A673 (cell line): ENCODE measurements at regions not wholly inside any gene's neighbourhood (a gene's known extent, or its start where the extent isn't known, plus 50 kb on each side); places are given as distances from the start of the nearest gene placed in this dataset.

Experiments
- BruUV-seq: library from RNA; stranded (reverse); fragments of 400-500 nt; replicated peaks from 2 replicates; lab custom pipeline; 2021; lab: Mats Ljungman, UMichigan
- CTCF ChIA-PET: fragments of 300-600 bp; sonication (Branson Sonifier 250); formaldehyde crosslinking; loops from one replicate; lab custom pipeline; 2022; ENCODE audit warnings: antibody characterized with exemption; lab: Charles Lee
- POLR2A ChIA-PET: fragments of 300-600 bp; sonication (Branson Sonifier 250); formaldehyde crosslinking; loops from one replicate; lab custom pipeline; 2022; ENCODE audit warnings: antibody characterized with exemption; ENCODE audit not compliant: low non-redundant PET; lab: Charles Lee
- DNase-seq: peaks from one replicate; pipeline ENCODE4 v3.0.0-alpha.2; 2015; ENCODE audit warnings: low spot score
- H3K27ac ChIP-seq: fragments of 200-600 bp; sonication (generic); 2 replicates; pipeline ENCODE4 v1.5.1; 2016; ENCODE audit warnings: mixed run types, low read depth, mild to moderate bottlenecking, mixed read lengths, antibody characterized with exemption, low read length; ENCODE audit not compliant: poor library complexity, severe bottlenecking
- H3K27me3 ChIP-seq: fragments of 200-600 bp; sonication (generic); replicated peaks from 2 replicates; pipeline ENCODE4 v1.6.1; 2017; ENCODE audit warnings: mixed run types, low read depth, mild to moderate bottlenecking, mixed read lengths, antibody characterized with exemption, low read length; ENCODE audit not compliant: insufficient read depth, poor library complexity
- H3K36me3 ChIP-seq: fragments of 200-600 bp; sonication (generic); 2 replicates; pipeline ENCODE4 v1.6.1; 2016; ENCODE audit warnings: mixed run types, mild to moderate bottlenecking, mixed read lengths, antibody characterized with exemption, low read length; ENCODE audit not compliant: insufficient read depth, poor library complexity, severe bottlenecking
- H3K4me1 ChIP-seq: fragments of 200-600 bp; sonication (generic); 2 replicates; pipeline ENCODE4 v1.6.1; 2017; ENCODE audit warnings: mixed run types, mild to moderate bottlenecking, mixed read lengths, antibody characterized with exemption, low read length; ENCODE audit not compliant: insufficient read depth, poor library complexity, severe bottlenecking
- H3K4me3 ChIP-seq: fragments of 200-600 bp; sonication (generic); 2 replicates; pipeline ENCODE4 v1.5.1; 2016; ENCODE audit warnings: low read depth, mixed run types, mild to moderate bottlenecking, mixed read lengths, low read length; ENCODE audit not compliant: poor library complexity, severe bottlenecking
- H3K9me3 ChIP-seq: fragments of 200-600 bp; sonication (generic); 2 replicates; pipeline ENCODE4 v1.6.1; 2016; ENCODE audit warnings: mixed run types, low read depth, mild to moderate bottlenecking, mixed read lengths, antibody characterized with exemption, low read length; ENCODE audit not compliant: poor library complexity, severe bottlenecking
- CTCF ChIP-seq: fragments of 300-800, 200-600 bp; sonication (generic); conservative IDR thresholded peaks from 2 replicates; pipeline ENCODE4 v1.5.1; 2017; ENCODE audit warnings: low read depth, mild to moderate bottlenecking, antibody characterized with exemption, low read length, moderate library complexity, mixed read lengths
- EZH2 ChIP-seq: fragments of 200-600 bp; sonication (generic); IDR thresholded peaks from 2 replicates; pipeline ENCODE4 v1.6.1; 2017; ENCODE audit warnings: borderline replicate concordance, low read depth, mild to moderate bottlenecking, mixed read lengths, antibody characterized with exemption, low read length; ENCODE audit not compliant: poor library complexity, severe bottlenecking
- intact Hi-C: fragments of 100-400 bp; cut with micrococcal nuclease; formaldehyde crosslinking; loops from one replicate; pipeline ENCODE4 v1.10.0; 2022; ENCODE audit not compliant: unreplicated experiment

- DNase-seq, result no peak
- Histone ChIP-seq H3K4me1 (no peaks in the 10 kb centered on the region), H3K9me3 (no peaks in the 10 kb centered on the region), H3K4me3 (no peak overlapping the region), H3K36me3 (no peaks in the 10 kb centered on the region), H3K27ac (no peak overlapping the region), H3K27me3 (no peaks in the 10 kb centered on the region)
- no TSS peak for BruUV-seq
- intact Hi-C loops, result no loop called here
- ChIA-PET POLR2A (no interaction called here), CTCF (no interaction called here)
- TF ChIP-seq CTCF (no peak), EZH2 (no peak)
These were observed 646.9 kb upstream of the TMEM132C start for GRCh38 chr12:127619869-127620734.

- ChIA-PET CTCF (no interaction called here), POLR2A (no interaction called here)
- no TSS peak for BruUV-seq
- Histone ChIP-seq H3K4me1 (no peaks in the 10 kb centered on the region), H3K27me3 (peaks cover 3% of the 10 kb centered on the region), H3K9me3 (no peaks in the 10 kb centered on the region), H3K27ac (no peak overlapping the region), H3K4me3 (no peak overlapping the region), H3K36me3 (no peaks in the 10 kb centered on the region)
- intact Hi-C loops, result no loop called here
- DNase-seq, result no peak
- TF ChIP-seq EZH2, result no peak
- TF ChIP-seq CTCF, result no peak
These were observed 646.1 kb upstream of the TMEM132C start for GRCh38 chr12:127620735-127621355.

GRCh38 chr12:127621366-127621765 lies 645.6 kb upstream of the TMEM132C start:
- CTCF ChIA-PET, result no interaction called here
- Histone ChIP-seq H3K4me3 (no peak overlapping the region), H3K36me3 (no peaks in the 10 kb centered on the region), H3K9me3 (no peaks in the 10 kb centered on the region), H3K4me1 (no peaks in the 10 kb centered on the region), H3K27me3 (peaks cover 3% of the 10 kb centered on the region), H3K27ac (no peak overlapping the region)
- BruUV-seq, result no TSS peak
- intact Hi-C loops, result no loop called here
- POLR2A ChIA-PET, result no interaction called here
- DNase-seq, result no peak
- TF ChIP-seq CTCF, result no peak
- no peak for TF ChIP-seq EZH2
